ENCODE measurements at regions not wholly inside any gene's neighbourhood (a gene's known extent, or its start where the extent isn't known, plus 50 kb on each side); places are given as distances from the start of the nearest gene placed in this dataset.

DNA sequence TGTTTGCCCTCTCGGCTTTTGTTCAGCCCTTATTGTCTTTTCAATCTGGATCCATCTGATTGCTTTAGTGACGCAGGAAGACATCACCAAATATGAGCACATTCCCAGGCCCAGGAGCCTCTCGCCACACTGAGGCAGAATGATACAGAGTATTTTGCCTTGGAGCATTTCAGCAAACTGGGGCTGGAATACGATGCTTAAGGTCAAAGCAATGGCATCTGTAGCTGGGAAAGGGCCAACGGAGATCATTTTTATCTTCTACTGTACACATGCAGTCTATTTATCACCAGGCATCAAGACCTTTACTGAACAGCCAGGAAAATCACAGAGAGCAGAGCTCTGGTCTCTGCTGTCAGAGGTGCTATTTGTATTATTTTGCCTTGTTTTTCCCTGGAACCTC is 655.3 kb downstream of the RNF144B start:
- no peak for DNase-seq

DNA sequence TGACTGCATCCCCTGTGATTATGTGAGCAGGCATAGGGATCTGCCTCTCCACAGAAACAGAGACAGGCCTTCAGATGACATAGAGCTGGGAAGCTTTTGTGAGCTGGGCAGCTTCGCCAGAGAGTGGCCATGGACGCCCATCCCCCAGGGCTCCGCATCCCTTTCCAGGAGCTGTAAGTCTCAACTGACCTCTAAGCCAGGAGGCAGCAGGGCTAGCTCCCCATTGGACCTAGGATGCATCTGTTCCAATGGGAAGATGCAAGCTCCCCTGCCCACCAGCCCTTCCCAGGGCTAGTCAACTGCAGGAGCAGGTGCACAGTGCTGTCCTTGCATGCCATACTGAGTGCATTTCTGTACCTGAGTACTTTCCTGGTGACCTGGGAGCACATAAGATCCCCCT is 663.6 kb downstream of the RNF144B start:
- no peak for DNase-seq

DNA sequence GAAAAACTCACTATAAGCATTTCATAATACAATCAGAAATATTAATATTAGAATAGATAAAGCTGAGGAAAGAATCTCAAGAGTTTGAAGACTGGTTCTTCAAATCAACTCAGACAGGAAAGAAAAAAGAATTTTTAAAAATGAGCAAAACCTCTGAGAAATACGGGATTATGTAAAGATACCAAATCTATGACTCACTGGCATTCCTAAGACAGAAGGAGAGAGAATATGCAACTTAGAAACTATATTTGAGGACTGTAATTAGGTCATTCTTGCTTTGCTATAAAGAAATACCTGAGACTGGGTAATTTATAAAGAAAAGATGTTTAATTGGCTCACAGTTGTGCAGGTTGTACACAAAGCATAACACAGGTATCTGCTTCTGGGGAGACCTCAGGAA is 665.1 kb downstream of the RNF144B start:
- no peak for DNase-seq

GRCh38 chr6:19059102-19059501 is 672.0 kb downstream of the RNF144B start:
- DNase-seq: no peak

GRCh38 chr6:19067165-19067564 is 680.0 kb downstream of the RNF144B start:
- DNase-seq: no peak

DNA sequence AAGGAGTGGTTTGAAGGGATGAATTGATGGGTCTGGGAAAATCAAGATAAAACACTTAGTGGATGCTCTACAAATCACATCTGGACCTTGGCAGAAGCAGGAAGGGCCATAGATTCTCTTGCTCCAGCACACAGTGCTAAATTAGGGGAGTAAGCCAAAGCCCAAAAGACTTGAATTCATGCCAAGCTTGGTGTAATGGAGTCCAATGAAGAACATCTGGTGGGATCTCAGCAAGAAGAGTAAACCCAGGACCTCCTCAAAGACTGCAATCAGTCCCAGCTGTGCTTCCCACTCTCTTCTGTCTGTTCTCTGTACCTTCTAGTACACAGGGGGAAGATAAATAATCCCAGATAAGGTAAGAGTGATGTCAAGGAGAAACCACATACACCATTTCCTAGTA is 683.4 kb downstream of the RNF144B start:
- DNase-seq: no peak

DNA sequence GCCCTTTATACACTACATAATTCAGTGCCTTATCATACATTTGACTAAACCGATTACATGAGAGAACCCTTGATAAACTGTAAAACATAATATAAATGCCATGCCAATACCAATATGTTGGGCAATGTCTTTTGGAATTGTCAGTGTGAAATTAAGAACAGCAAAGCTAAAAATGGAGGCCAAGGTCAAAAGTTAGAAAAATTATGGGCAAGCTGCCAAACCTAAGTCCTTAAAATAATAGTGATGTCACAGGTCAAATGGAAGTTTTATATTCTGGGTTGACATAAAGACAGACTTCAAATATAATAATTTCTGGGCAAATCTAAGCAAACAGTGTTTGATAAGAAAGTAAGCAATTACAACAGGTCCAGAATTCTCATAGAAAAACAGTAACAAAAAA is 696.7 kb downstream of the RNF144B start:
- DNase-seq: no peak

- no peak for DNase-seq
Measured at GRCh38 chr6:19086480-19086879, 699.3 kb downstream of the RNF144B start.

DNA sequence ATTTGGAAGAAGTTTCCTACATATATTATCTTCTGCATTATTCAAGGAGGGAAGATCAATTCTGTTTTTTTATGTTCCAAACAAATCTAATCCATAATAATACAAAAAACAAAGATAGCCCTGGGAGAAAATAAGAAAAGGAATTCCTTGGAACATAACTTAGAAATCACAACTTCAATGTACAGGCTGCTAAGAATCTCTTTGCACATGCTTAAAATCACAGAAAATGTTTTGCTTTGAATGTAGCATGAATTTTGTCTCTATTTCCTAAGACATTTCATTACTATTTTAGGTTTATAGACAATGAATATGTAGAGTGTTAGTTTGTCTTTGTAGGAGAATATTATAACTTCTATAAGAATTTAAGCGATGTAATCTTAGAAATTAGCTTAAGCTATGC is 700.1 kb downstream of the RNF144B start:
- DNase-seq: no peak

GRCh38 chr6:19087897-19088296 is 700.7 kb downstream of the RNF144B start:
- DNase-seq: no peak

DNA sequence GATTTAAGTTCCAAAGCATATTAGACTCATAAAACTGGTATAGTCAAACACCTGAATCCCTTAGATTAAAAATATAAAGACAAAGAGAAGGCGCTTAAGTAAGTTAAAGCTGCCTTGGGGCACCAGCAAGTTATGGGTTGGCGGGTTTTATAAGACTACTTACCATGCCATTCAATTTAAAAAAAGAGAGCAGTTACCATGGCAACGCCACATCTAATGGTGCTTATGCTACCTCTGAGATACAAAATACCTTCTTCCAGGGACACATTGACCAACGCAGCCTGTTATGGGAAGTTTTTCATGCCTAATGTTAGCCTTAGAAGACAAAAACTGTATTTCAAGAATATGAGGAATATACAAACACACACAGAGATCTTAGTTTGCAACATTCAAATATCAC is 713.6 kb downstream of the RNF144B start:
- DNase-seq: no peak

DNA sequence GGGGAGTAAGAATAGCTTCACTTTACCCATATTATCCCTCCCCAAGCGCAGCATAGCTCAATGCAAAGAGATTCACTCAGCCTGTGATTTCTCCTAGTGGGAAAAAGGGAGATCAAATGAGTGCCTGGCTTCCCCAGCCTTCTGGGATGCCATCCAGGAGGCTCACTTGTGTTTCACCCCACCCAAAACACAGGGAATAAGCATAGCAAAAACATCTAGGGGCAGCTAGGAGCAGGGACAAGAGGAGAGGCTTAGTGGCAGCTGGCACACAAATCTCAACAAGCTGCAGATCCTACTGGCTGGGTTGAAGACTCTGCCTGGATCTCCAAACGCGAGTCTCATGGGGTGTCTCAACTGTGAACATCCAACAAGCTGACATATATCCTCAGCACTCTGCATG is 715.8 kb downstream of the RNF144B start:
- DNase-seq: no peak

DNA sequence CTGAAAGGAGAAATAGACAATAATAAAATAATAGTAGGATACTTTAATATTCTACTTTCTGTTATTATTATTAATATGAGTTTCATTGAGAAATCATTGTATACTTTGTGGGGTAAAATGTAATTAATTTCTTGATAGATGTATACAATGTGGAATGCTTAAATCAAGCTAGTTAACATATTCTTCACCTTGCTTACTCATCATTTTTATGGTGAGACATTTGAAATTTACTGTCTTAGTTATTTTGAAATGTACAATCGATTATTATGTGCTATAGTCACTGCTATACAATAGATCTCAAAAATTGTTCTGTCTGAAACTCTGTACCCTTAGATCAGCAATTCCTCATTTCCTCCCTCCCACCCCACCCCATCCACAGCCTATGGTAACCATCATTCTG is 720.3 kb downstream of the RNF144B start:
- no peak for DNase-seq

- no peak for DNase-seq
Measured at GRCh38 chr6:19121521-19121920, 715.6 kb upstream of the ID4 start.

DNA sequence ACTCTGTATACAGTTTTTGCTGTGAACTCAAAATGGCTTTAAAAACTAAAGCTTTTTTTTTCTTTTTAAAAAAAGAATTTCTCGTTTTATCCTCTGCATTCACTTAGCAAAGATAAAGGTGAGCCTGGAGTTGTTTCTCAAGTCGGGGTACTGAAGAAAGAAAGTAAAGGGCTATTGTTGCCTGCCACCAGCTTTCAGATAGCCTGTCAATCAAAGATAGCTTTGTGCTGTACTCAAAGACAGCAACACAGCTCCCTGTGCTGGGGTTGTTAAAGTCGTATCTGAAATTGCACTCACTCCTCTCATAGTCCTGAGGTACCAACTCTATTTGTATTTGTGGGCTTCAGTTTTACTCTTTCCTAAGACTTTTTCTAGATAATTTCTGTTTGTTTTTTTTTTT is 710.1 kb upstream of the ID4 start:
- DNase-seq: no peak

GRCh38 chr6:19128701-19129100 is 708.5 kb upstream of the ID4 start:
- no peak for DNase-seq

DNA sequence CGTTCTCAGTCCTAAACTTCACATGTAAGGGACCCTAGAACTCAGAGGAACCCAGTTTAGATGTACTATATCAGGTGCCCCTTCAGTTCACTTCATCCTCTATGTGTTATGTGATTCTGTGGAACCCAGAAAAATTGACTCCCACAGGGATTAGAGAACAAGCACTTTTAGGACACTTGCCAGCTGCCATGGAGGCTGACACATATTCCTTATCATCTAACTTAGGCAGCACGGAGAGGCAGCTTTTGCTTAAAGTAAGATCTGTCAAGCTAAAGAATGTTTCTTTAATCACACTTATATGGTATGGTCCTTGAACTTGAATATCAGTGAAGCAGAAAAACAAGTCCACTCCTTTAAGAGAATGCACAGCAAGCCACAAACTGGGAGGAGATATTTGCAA is 701.5 kb upstream of the ID4 start:
- DNase-seq: no peak

DNA sequence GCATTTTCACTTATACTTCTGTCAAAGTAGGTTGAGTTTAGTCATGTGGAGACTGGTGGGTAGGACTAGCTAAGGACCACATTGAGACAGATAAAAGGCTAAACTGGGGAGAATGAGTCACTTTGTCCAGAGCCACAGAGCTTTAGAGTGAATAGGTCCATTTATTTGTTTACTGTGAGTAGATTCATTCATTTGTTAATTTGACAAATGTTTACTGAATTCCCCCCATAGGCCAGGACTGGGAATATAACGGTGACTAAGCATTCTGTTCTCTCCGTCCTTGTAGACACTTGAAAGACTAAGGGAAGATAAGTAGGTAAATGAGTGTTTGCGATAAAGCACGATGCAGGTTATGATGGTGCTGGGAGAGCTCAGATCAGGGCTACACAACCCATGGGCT is 699.7 kb upstream of the ID4 start:
- no peak for DNase-seq

- DNase-seq: no peak
Measured at GRCh38 chr6:19142275-19142674, 694.9 kb upstream of the ID4 start.

- no peak for DNase-seq
Measured at GRCh38 chr6:19150307-19150706, 686.9 kb upstream of the ID4 start.

GRCh38 chr6:19153270-19153980 is 683.7 kb upstream of the ID4 start:
- DNase-seq: no peak

GRCh38 chr6:19153981-19154295 is 683.2 kb upstream of the ID4 start:
- DNase-seq: no peak

- DNase-seq: no peak
Measured at GRCh38 chr6:19156443-19156842, 680.7 kb upstream of the ID4 start.

- DNase-seq: no peak
Measured at GRCh38 chr6:19157486-19157885, 679.7 kb upstream of the ID4 start.

DNA sequence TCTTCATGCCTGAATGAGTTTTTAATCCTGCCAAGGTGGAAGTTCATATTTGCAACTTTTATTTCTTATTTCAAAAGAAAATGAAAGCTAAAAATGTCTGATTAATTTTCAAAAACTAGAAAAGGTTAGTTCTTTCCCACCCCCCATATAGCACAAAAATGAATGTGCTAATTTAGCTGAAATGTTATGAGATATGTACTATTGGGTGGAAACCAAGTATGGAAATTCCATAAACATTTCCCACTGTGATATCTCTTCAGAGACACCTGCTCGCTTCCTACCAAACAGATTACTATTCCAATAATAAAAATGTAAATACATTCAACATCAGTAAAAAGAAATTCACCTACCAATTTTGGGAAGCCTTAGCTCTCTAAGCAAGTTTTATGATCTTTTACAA is 678.6 kb upstream of the ID4 start:
- no peak for DNase-seq

DNA sequence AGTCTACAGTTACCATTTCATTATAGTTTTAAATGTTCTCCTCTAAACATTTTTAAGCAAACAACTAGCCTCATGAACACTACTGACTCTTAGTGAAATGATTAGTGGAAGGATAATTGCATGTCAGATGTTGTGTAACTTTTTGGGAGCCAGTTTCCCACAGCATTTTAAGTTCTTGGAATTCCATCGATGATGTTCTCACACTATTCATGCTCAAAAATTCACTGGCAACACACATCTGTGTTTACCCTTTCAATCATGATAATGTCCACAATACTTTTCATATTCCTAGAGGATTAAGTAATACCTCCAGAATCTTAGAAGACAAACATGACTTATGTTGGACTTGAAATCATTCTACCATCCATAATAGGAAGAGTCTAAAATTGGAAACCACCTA is 678.1 kb upstream of the ID4 start:
- no peak for DNase-seq
